ENCODE measurements at regions not wholly inside any gene's neighbourhood (a gene's known extent, or its start where the extent isn't known, plus 50 kb on each side); places are given as distances from the start of the nearest gene placed in this dataset.

- TF ChIP-seq, protein P1, sequence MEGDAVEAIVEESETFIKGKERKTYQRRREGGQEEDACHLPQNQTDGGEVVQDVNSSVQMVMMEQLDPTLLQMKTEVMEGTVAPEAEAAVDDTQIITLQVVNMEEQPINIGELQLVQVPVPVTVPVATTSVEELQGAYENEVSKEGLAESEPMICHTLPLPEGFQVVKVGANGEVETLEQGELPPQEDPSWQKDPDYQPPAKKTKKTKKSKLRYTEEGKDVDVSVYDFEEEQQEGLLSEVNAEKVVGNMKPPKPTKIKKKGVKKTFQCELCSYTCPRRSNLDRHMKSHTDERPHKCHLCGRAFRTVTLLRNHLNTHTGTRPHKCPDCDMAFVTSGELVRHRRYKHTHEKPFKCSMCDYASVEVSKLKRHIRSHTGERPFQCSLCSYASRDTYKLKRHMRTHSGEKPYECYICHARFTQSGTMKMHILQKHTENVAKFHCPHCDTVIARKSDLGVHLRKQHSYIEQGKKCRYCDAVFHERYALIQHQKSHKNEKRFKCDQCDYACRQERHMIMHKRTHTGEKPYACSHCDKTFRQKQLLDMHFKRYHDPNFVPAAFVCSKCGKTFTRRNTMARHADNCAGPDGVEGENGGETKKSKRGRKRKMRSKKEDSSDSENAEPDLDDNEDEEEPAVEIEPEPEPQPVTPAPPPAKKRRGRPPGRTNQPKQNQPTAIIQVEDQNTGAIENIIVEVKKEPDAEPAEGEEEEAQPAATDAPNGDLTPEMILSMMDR (IDR thresholded peaks at IDR 0.05), result no peak
- TF ChIP-seq POLR2AphosphoS5 (IDR thresholded peaks at IDR 0.05; ENCODE audit: low read depth, low read length), result no peak
- TF ChIP-seq, protein P2, sequence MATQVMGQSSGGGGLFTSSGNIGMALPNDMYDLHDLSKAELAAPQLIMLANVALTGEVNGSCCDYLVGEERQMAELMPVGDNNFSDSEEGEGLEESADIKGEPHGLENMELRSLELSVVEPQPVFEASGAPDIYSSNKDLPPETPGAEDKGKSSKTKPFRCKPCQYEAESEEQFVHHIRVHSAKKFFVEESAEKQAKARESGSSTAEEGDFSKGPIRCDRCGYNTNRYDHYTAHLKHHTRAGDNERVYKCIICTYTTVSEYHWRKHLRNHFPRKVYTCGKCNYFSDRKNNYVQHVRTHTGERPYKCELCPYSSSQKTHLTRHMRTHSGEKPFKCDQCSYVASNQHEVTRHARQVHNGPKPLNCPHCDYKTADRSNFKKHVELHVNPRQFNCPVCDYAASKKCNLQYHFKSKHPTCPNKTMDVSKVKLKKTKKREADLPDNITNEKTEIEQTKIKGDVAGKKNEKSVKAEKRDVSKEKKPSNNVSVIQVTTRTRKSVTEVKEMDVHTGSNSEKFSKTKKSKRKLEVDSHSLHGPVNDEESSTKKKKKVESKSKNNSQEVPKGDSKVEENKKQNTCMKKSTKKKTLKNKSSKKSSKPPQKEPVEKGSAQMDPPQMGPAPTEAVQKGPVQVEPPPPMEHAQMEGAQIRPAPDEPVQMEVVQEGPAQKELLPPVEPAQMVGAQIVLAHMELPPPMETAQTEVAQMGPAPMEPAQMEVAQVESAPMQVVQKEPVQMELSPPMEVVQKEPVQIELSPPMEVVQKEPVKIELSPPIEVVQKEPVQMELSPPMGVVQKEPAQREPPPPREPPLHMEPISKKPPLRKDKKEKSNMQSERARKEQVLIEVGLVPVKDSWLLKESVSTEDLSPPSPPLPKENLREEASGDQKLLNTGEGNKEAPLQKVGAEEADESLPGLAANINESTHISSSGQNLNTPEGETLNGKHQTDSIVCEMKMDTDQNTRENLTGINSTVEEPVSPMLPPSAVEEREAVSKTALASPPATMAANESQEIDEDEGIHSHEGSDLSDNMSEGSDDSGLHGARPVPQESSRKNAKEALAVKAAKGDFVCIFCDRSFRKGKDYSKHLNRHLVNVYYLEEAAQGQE (IDR thresholded peaks at IDR 0.05; ENCODE audit: insufficient read depth in 1 of 2, low read depth in 2 of 2, low read length in 1 of 2), result no peak
- TF ChIP-seq SIN3A (IDR thresholded peaks at IDR 0.05; ENCODE audit: borderline replicate concordance, insufficient read depth, low read depth, low read length), result no peak
- TF ChIP-seq TCF7L2 (IDR thresholded peaks at IDR 0.05; ENCODE audit: low read depth, low read length), result no peak
These were observed 127.6 kb upstream of the F3 start for GRCh38 chr1:94669198-94669597.
